Dendritic cell treated with granulocyte-macrophage colony-stimulating factor and Interleukin-4, amounts not matched to agents 40 ng/mL and 50 ng/mL, for 4 days (primary cell): ENCODE measurements at regions not wholly inside any gene's neighbourhood (a gene's known extent, or its start where the extent isn't known, plus 50 kb on each side); places are given as distances from the start of the nearest gene placed in this dataset.

Experiments
- H3K27ac Mint-ChIP-seq: one replicate; pipeline ENCODE4 v1.8.0; 2022; ENCODE audit warnings: mild to moderate bottlenecking, mixed read lengths
- H3K27me3 Mint-ChIP-seq: one replicate; pipeline ENCODE4 v1.8.0; 2022; ENCODE audit warnings: mild to moderate bottlenecking, mixed read lengths
- H3K36me3 Mint-ChIP-seq: one replicate; pipeline ENCODE4 v1.8.0; 2022; ENCODE audit warnings: low read depth, mixed read lengths
- H3K4me1 Mint-ChIP-seq: one replicate; pipeline ENCODE4 v1.8.0; 2022; ENCODE audit warnings: low read depth, mixed read lengths
- H3K4me3 Mint-ChIP-seq: one replicate; pipeline ENCODE4 v1.8.0; 2022; ENCODE audit warnings: mild to moderate bottlenecking, moderate library complexity, mixed read lengths
- H3K9me3 Mint-ChIP-seq: one replicate; pipeline ENCODE4 v1.8.0; 2022; ENCODE audit warnings: mixed read lengths
- intact Hi-C: fragments of 100-400 bp; cut with micrococcal nuclease; formaldehyde crosslinking; loops from one replicate; pipeline ENCODE4 v1.15.0; 2022

DNA sequence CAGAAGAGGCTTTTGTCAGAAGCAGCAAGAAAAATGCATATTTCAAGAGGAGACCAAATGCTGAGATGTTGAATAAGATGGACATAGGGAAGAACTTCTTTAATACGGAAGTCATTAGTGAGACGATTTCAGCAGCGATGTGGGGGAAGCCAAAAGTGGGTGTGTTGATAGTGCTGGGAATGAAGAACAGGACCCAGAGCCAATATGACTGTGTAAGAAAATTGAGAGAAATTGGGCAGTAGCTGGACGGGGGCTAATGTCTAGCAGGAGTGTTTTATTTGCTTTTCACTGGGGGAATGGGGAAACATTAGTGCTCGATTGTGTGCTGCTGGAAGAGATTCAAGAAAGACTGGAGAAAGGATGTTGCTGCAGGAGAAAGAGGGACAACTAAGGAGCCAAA lies 788.7 kb upstream of the KLHL29 start:
- H3K27me3 Mint-ChIP-seq: no peaks in the 10 kb centered on the region
- peaks cover 35% of the 10 kb centered on the region for H3K9me3 Mint-ChIP-seq
- H3K27ac Mint-ChIP-seq: no peak overlapping the region
- H3K4me3 Mint-ChIP-seq: no peak overlapping the region
- H3K4me1 Mint-ChIP-seq: no peaks in the 10 kb centered on the region
- no peaks in the 10 kb centered on the region for H3K36me3 Mint-ChIP-seq
- intact Hi-C loops: no loop called here

DNA sequence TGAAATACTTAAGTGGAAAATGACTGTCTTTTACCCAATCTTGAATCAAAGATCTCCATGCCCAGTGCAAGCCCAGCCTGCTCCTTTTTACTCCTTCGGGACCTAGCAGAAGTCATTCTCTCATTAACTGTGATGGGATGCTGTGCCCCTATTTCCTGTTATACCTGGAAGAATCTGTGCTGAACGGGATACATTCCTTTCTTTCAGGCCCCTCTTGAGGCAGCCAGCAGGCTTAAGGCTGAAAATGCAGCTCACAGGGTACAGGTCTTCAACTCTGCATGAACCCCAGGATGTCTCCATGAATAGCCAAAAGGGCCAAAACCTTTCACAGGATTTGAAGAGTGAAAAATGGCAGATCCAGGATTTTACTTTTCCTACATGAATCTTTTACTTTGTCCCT lies 784.8 kb upstream of the KLHL29 start:
- H3K36me3 Mint-ChIP-seq: no peaks in the 10 kb centered on the region
- H3K4me3 Mint-ChIP-seq: no peak overlapping the region
- H3K4me1 Mint-ChIP-seq: no peaks in the 10 kb centered on the region
- H3K27ac Mint-ChIP-seq: no peak overlapping the region
- peaks cover 11% of the 10 kb centered on the region for H3K9me3 Mint-ChIP-seq
- intact Hi-C loops: no loop called here
- no peaks in the 10 kb centered on the region for H3K27me3 Mint-ChIP-seq

DNA sequence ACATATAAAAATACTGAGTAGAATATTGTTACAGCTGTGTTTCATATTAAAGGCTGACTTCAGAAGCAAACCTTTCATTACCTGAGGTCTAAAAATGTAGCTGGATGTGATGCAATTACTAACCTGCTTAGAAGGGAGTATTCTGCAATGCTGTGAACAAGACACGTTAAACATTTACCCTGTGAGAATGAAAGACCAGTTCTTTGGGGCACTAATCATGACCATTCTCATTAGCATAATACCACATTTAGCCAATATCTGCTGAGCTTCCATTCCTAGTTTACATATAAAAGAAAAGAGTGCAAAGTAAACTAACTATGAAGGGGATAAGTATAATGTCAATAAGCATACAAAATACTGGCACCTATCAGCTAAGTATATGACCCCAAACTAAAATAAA lies 784.0 kb upstream of the KLHL29 start:
- Mint-ChIP-seq H3K9me3 (peaks cover 13% of the 10 kb centered on the region), H3K4me1 (no peaks in the 10 kb centered on the region), H3K27ac (no peak overlapping the region), H3K27me3 (no peaks in the 10 kb centered on the region), H3K36me3 (no peaks in the 10 kb centered on the region), H3K4me3 (no peak overlapping the region)
- intact Hi-C loops: no loop called here

DNA sequence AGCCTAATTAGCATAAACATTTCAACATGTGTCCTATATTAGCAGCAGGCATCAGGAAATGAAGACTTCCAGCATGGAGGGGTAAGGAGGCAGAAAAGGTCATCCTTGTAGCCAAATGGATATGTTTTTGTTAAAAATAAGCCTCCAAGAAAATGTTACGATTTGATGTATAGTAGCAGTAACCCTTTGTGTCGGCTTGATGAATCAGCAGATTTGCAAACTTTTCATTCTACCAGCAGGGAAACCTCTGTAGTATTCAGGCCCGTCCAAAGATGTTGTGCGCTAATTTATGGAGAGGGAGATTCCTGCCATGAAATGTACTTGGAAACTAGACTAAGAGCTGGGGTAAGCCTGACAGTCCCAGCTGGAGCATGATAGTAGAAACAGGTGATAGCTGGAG lies 780.8 kb upstream of the KLHL29 start:
- H3K36me3 Mint-ChIP-seq: no peaks in the 10 kb centered on the region
- no peak overlapping the region for H3K27ac Mint-ChIP-seq
- H3K27me3 Mint-ChIP-seq: no peaks in the 10 kb centered on the region
- H3K4me3 Mint-ChIP-seq: no peak overlapping the region
- no peaks in the 10 kb centered on the region for H3K4me1 Mint-ChIP-seq
- peaks cover 5% of the 10 kb centered on the region for H3K9me3 Mint-ChIP-seq
- intact Hi-C loops: no loop called here

DNA sequence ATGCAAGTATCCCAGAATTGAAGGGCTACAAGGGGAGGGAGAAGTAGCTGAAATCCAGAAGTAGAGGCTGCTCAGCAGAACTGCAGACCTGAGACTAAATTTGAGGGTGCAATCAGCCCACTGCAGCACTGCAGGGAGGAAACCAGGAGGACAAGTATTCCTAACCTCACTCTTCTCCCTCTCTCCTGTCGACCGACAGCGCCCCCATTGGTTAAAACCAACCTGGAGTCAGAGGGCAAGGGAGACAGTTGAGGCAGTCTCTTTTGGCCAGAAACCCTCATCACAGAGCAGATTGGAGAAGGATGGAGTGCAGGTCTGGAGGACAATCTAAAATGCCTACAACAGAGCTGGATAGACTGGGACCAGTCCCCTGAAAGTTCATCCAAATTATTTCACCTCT lies 768.9 kb upstream of the KLHL29 start:
- Mint-ChIP-seq H3K27ac (no peak overlapping the region), H3K27me3 (no peaks in the 10 kb centered on the region), H3K9me3 (no peaks in the 10 kb centered on the region), H3K4me1 (no peaks in the 10 kb centered on the region), H3K36me3 (no peaks in the 10 kb centered on the region), H3K4me3 (no peak overlapping the region)
- intact Hi-C loops: no loop called here

DNA sequence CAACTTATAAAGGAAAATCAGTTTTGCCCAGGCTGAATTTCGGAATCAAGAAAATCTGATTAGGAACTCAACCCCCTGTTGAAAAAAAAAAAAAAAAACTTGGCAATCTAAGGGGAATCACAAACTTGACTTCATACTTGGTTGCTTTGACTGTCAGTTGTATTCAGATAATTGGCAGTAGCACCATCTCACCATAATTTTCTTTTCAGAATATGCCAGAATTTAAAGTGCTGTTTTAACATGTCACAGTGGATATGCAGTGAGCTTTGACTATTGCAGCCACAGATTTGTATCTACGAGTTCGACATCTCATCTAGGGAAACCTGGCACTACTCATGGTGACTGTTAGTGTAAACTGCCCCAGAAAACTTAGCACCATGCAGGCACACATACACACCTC lies 761.4 kb upstream of the KLHL29 start:
- H3K36me3 Mint-ChIP-seq: no peaks in the 10 kb centered on the region
- no peaks in the 10 kb centered on the region for H3K9me3 Mint-ChIP-seq
- intact Hi-C loops: no loop called here
- H3K4me1 Mint-ChIP-seq: no peaks in the 10 kb centered on the region
- H3K27ac Mint-ChIP-seq: no peak overlapping the region
- no peak overlapping the region for H3K4me3 Mint-ChIP-seq
- H3K27me3 Mint-ChIP-seq: no peaks in the 10 kb centered on the region

DNA sequence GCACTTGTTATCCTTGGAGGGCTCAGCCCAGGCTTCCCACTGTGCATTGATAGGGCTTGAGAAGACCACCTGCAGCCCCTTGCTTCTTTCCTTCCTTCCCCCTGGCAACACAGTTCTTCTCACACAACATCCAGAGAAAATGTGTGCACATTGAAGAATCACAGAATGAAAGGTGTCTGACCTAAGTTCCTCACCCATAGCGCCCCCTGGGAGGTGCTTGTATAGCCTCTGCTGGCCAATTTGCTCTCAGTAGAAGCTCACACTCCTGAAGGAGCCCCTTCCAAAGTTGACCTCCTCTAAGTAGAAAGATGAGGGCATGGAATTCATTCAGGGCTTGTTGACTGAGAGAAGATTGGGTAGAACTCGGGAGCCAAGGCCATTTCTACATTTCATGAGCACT lies 758.4 kb upstream of the KLHL29 start:
- Mint-ChIP-seq H3K27ac (no peak overlapping the region), H3K27me3 (no peaks in the 10 kb centered on the region), H3K4me3 (no peak overlapping the region), H3K4me1 (no peaks in the 10 kb centered on the region), H3K9me3 (no peaks in the 10 kb centered on the region), H3K36me3 (no peaks in the 10 kb centered on the region)
- intact Hi-C loops: no loop called here

DNA sequence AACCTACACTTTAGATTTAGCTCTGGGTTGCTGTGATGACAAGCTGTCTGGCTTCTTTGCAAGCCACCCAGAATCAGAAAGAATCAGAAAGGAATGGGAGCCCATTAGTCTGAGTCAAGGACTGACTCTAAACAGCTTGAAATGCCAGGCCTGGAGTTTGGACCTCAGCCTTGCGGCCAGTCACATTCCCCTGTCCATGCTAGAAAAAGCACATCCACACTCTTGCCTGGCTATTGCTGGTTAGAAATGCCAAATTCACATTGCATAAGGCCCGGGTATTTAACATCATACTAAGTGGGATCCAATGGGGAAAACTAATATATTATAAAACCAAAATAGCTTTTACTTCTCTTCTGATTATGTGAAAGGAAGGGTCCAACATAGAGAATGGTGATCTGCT lies 756.8 kb upstream of the KLHL29 start:
- Mint-ChIP-seq H3K4me3 (no peak overlapping the region), H3K27ac (no peak overlapping the region), H3K36me3 (no peaks in the 10 kb centered on the region), H3K4me1 (no peaks in the 10 kb centered on the region), H3K27me3 (no peaks in the 10 kb centered on the region), H3K9me3 (no peaks in the 10 kb centered on the region)
- intact Hi-C loops: no loop called here

DNA sequence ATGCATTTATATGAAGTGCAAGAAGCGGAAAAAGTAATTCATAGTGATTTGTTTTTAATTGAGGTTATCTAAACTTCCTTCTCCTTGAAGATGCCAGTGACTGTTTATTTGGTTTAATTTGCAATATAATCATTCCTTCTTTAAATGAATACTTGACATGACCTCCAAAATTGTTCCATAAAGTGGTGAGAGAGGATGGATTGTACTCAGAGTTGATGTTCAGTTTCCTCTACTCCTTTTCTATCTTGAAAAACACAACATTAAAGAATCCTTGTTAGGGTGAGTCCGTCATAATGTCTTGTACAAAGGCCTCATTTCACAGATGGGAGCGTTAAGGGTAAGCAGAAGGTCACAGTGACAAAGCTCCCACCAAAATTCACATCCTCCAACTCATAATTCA lies 756.1 kb upstream of the KLHL29 start:
- H3K27me3 Mint-ChIP-seq: no peaks in the 10 kb centered on the region

DNA sequence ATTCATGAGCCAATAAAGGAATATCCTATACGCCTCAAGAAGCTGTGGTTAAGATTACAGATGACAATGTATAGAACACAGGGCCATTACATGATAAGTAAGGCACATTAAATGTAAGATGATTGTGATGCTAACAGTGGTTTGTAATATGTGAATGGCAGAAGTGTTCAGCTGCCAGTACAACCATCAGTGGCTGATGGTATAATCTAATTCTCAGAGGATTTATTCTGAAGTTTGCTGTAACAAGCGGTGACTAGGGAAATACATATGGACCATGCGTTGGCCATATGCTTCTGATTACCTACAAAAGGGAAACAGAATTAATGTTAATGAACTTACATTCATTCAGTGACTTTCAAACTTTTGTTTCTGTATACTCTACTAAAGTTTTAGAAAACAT lies 750.8 kb upstream of the KLHL29 start:
- Mint-ChIP-seq H3K27ac (no peak overlapping the region), H3K27me3 (no peaks in the 10 kb centered on the region), H3K4me1 (no peaks in the 10 kb centered on the region), H3K36me3 (no peaks in the 10 kb centered on the region), H3K9me3 (no peaks in the 10 kb centered on the region), H3K4me3 (no peak overlapping the region)
- intact Hi-C loops: no loop called here

More for the DNA sequence above, 756.1 kb upstream of the KLHL29 start:
- intact Hi-C loops: no loop called here
- H3K9me3 Mint-ChIP-seq: no peaks in the 10 kb centered on the region
- H3K27ac Mint-ChIP-seq: no peak overlapping the region
- no peak overlapping the region for H3K4me3 Mint-ChIP-seq
- no peaks in the 10 kb centered on the region for H3K4me1 Mint-ChIP-seq
- H3K36me3 Mint-ChIP-seq: no peaks in the 10 kb centered on the region

DNA sequence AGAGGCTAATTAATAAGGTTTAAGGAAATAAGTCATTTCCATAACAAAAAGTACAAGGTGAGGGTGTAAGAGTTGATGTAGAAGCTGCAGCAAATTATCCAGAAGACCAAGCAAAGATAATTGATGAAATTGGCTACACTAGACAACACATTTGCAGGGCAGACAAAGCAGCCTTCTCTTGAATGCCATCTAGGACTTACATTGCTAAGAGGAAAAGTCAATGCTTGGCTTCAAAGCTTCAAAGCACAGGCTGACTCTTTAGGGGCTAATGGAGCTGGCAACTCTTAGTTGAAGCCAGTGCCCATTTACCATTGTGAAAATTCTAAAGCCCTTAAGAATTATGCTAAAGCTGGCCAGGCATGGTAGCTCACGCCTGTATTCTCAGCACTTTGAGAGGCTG lies 728.6 kb upstream of the KLHL29 start:
- peaks cover 28% of the 10 kb centered on the region for H3K9me3 Mint-ChIP-seq

DNA sequence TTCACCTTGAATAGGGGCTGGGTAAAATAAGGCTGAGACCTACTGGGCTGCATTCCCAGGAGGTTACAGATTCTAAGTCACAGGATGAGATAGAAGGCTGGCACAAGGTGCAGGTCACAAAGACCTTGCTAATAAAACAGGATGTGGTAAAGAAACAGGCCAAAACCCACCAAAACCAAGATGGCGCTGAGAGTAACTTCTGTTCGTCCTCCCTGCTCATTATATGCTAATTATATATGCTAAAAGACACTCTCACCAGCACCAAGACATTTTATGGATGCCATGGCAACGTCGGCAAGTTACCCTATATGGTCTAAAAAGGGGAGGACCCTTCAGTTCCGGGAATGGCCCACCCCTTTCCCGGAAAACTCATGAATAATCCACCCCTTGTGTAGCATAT lies 711.5 kb upstream of the KLHL29 start:
- no peaks in the 10 kb centered on the region for H3K36me3 Mint-ChIP-seq
- no peaks in the 10 kb centered on the region for H3K4me1 Mint-ChIP-seq
- H3K4me3 Mint-ChIP-seq: no peak overlapping the region
- no peaks in the 10 kb centered on the region for H3K27me3 Mint-ChIP-seq
- intact Hi-C loops: no loop called here
- H3K27ac Mint-ChIP-seq: no peak overlapping the region
- H3K9me3 Mint-ChIP-seq: no peaks in the 10 kb centered on the region

More for the DNA sequence above, 728.6 kb upstream of the KLHL29 start:
- Mint-ChIP-seq H3K27me3 (no peaks in the 10 kb centered on the region), H3K4me1 (no peaks in the 10 kb centered on the region), H3K4me3 (no peak overlapping the region), H3K27ac (no peak overlapping the region), H3K36me3 (no peaks in the 10 kb centered on the region)
- intact Hi-C loops: no loop called here

DNA sequence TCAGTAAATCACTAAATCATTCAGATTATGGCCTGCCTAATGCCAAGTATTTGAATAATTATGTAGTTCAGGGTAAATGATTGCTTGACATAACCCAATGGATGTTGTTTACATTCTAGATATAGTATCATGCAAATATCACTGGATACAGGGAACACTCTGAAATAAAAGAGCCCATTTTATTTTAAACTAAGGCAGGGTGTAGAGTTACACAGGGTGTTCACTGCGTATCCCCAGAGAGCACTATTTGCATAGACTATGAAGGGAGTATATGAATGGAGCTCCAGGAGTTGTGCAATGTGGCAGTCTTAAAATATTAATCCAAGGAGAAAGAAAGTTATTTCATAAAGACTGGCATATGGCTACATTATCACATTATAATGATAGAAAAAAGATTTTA lies 701.1 kb upstream of the KLHL29 start:
- H3K27me3 Mint-ChIP-seq: no peaks in the 10 kb centered on the region
- intact Hi-C loops: no loop called here
- H3K4me3 Mint-ChIP-seq: no peak overlapping the region
- no peaks in the 10 kb centered on the region for H3K36me3 Mint-ChIP-seq
- no peak overlapping the region for H3K27ac Mint-ChIP-seq
- H3K4me1 Mint-ChIP-seq: no peaks in the 10 kb centered on the region
- H3K9me3 Mint-ChIP-seq: peaks cover 16% of the 10 kb centered on the region

DNA sequence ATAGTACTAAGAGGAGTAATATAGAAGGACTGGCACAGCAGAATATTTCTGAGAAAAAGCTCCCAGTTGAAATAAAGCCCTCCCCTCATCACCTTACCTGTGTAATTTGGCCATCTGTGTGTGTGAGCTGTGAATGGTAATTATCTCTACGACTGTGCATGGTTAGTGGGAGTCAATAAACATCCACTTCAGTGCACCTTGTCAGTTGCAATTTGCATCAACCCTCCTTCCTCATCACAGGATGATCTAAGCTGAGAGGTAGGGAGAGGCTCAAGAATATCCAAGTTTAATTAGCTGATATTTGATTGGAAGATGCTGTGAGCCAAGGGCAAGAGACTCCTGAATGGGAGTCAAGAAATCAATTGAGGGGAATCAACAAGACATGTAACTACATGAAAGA lies 694.9 kb upstream of the KLHL29 start:
- Mint-ChIP-seq H3K9me3 (peaks cover 16% of the 10 kb centered on the region), H3K4me3 (no peak overlapping the region), H3K36me3 (no peaks in the 10 kb centered on the region), H3K27ac (no peak overlapping the region), H3K4me1 (no peaks in the 10 kb centered on the region), H3K27me3 (no peaks in the 10 kb centered on the region)
- intact Hi-C loops: no loop called here

DNA sequence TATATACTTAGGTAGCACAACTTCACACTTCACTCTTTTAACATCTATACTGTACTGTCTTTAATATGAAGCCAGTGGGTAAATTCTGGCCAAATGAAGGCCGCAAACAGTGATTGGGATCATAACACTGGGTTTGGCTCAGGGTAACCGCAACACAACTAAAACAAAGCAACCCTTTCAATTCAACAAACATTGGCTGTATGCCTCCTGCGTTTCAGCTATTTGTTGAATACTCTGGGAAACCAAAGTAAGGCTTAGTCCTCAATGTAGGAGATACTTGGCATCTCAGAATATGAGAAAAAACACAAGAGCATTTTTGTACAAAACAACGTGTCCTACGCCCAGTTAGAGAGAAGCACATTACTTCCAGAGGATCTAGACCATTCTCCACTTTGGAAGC lies 693.3 kb upstream of the KLHL29 start:
- H3K9me3 Mint-ChIP-seq: peaks cover 8% of the 10 kb centered on the region
- no peaks in the 10 kb centered on the region for H3K36me3 Mint-ChIP-seq
- no peaks in the 10 kb centered on the region for H3K4me1 Mint-ChIP-seq
- no peak overlapping the region for H3K27ac Mint-ChIP-seq
- no peaks in the 10 kb centered on the region for H3K27me3 Mint-ChIP-seq
- H3K4me3 Mint-ChIP-seq: no peak overlapping the region
- intact Hi-C loops: no loop called here

DNA sequence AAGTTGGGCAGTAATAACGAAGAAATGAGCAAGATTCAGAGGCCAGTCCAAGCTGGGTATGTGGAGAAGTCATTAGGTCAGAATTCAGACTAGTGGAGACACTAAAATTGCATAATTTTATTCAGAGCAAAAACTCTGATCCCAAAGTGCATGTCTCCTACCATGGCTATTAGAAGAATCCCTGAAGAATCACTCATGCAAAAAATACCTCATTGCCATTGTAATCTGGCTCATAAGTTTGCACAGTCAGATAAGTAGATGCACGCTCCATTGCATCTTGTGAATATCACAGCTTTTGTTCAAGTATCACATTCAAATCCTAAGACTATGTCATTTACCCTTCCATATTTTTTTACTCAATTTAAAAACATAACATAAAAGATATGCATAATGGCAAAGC lies 692.2 kb upstream of the KLHL29 start:
- no peaks in the 10 kb centered on the region for H3K4me1 Mint-ChIP-seq
- H3K27ac Mint-ChIP-seq: no peak overlapping the region
- H3K27me3 Mint-ChIP-seq: no peaks in the 10 kb centered on the region
- intact Hi-C loops: no loop called here
- H3K36me3 Mint-ChIP-seq: no peaks in the 10 kb centered on the region
- no peak overlapping the region for H3K4me3 Mint-ChIP-seq
- no peaks in the 10 kb centered on the region for H3K9me3 Mint-ChIP-seq
